HG02623 (cell line): ENCODE measurements at regions not wholly inside any gene's neighbourhood (a gene's known extent, or its start where the extent isn't known, plus 50 kb on each side); places are given as distances from the start of the nearest gene placed in this dataset.

Experiments used
- ATAC-seq: cut with Tn5 transposase; IDR thresholded peaks from one replicate; pipeline ENCODE4 v1.9.1; 2021; ENCODE audit warnings: moderate library complexity; ENCODE audit not compliant: unreplicated experiment

DNA sequence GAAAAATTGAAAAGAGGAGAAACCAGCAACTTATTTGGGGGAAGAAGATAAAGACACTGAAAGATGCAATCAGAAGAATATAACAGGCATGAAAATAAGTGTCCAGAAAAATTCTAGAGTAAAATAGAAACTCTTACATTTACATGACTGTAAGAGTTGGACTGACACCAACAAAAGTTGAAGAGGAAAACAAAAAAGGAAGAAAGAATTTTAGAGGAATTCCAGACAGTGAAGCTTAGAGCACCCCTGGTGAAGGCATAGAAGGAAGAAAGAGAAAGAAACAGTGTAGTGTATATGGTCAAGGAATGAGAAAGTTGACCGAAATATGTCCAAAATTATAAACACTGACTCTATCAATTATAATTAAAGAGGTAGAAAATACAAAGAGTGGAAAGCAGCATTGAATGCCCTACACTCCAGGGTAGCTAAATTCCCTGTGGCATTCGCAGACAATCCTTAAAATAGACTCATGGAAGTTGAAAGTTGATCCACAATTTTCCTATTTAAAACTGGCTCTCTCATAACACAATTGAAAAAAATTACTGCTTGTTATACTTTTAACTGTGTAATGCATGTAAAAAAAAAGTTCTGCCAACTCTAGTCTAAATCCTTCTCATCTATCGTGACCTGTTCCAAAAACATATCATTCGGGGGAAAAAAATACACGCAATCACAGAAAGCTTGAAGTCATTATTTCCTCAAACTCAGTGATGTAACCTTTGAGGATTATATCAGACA, 102.6 kb upstream of the ABI3BP start:
- no peak for ATAC-seq

DNA sequence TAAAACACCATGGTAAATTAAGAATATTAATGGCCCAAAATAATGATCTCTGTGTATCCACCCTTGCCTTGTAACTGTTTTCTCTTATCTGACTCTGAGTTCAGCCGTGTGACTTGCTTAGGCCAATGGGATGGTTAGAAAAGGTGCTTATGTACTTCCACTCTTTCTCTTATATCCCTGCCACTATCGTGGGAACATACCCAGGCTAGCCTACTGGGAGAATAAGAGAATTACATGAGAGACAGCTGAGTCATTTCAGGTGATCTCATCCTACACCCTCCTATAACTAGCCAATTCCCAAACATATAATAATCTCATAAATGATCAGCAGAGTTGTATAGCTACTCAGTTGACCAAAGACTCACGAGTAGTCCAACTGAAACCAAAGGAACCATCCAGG, 98.3 kb upstream of the ABI3BP start:
- no peak for ATAC-seq

- no peak for ATAC-seq
Measured at GRCh38 chr3:101085752-101086151, 92.5 kb upstream of the ABI3BP start.

GRCh38 chr3:101084404-101084803, 91.2 kb upstream of the ABI3BP start:
- no peak for ATAC-seq

- ATAC-seq = no peak
Measured at GRCh38 chr3:101081999-101082398, 88.8 kb upstream of the ABI3BP start.

DNA sequence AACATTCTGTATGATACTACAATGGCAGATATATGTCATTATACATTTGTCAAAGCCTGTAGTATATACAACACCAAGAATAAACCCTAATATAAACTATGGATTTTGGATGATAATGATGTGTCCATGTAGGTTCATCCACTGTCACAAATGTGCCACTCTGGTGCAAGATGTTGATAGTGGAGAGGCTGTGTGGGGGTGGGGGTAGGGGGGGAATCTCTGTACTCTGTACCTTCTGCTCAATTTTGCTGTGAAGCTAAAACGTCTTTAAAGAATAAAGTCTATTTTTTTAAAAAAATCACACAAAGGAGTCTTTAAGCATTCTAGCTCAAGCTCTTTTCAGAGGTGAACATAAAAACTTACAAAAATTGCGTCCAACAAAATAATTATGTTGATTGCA, 88.2 kb upstream of the ABI3BP start:
- ATAC-seq = no peak

DNA sequence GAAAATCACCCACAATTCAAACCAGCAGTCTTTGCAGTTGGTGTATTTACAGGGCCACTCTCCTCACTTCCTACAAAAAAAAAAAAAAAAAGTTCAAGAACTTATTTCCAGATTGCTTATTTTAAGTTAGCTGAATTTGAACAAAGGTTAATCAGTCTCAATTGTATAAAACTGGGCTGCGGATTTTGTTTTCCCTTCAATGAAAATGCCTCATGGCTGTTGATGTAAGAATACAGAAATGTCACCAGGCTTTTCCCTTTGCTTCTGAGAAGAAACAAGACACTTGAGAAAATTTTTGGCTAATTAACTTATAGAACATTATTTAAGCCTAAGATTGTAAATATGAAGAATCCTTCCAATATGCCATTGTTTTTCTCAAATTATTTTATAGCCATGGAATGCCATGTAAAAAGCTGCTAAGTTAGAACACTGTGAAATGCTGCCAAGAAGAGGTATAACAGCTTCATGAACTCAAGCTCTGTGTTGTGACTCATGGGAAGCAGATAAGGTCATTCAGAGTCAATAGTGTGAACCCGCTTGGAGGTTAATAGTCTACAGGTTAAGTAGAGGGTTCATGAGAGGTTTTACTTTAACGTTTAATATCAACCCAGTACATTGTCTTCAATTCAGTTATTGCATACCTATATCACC, 84.3 kb upstream of the ABI3BP start:
- ATAC-seq = no peak

DNA sequence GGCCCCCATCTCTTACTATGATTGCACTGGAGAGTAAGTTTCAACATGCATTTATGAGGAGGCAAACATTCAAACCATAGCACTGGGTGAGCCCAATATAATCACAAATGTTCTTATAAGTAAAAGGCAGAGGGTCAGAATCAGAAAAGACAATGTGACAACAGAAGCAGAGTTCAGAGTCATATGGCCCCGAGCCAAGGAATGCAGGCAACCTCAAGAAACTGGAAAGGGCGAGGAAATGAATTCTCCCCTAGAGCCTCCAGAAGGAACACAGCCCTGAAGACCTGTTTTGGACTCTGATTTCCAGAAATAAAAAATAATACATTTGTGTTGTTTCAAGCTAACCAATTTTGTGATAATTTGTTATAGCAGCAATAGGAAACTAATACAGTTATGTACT, 81.3 kb upstream of the ABI3BP start:
- no peak for ATAC-seq

DNA sequence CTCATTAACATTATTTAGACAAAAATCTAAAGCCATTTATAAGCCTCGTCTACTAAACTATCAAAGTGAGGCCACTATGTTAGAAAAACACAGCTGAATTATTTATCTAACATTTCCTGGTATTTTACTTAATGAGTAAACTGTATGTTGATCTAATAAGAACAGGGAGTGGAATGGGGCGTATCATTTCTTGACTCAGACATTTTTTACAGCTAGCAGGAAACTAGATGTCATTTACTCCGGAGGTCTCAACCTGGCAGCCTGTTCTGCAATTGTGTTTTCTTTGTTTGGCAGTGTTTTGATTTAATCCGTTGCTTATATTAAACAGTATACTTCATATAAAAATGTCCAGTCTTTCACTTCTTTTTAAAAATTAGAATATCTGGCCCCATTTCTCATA, 79.1 kb upstream of the ABI3BP start:
- no peak for ATAC-seq

- no peak for ATAC-seq
Measured at GRCh38 chr3:101070799-101071121, 77.5 kb upstream of the ABI3BP start.

DNA sequence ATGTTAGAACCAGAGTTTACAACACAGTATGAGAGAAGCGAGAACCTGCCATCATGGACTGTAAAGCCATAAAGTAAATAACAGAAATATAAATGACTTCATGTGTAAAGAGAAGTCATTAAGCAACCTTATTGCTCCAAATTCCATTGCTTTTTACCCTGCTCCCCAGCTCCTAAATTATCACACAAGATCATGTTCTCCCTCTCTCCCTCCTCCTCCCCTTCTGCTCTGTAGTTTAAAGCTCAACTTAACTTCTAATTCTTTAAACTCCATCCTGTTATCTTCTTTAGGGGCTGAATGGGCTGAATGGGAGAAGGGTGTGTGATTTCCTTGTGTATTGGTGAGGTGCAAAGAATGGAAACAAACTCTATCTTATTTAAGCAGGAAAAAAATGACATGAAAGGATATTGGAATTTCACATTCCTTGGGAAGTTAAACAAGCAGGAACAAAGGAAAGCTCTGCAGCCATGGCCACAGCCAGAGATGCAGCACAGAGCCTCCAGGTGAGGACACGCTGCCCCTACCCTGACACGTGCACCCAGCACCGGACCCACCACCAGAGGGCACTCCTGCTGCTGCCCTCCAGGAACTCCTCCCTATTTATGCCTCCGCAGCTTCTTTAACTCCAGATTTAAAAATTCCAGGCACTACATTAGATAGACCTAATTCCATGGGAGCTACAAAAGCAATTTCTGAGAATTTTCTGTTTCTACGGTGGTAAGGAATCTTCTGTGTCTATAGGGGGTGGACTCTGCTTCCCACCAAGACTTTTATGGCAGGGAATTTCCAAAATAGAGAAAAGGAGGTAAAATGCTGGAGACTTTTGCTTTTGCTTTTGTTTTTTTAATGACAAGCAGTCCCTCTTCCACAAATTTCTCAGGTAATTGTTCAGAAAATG, 76.9 kb upstream of the ABI3BP start:
- peak; percentile 78 for ATAC-seq

- no peak for ATAC-seq
Measured at GRCh38 chr3:101068876-101069606, 75.8 kb upstream of the ABI3BP start.

- ATAC-seq = no peak
Measured at GRCh38 chr3:101066711-101067129, 73.5 kb upstream of the ABI3BP start.

- no peak for ATAC-seq
Measured at GRCh38 chr3:101065962-101066361, 72.7 kb upstream of the ABI3BP start.

- no peak for ATAC-seq
Measured at GRCh38 chr3:101063401-101063800, 70.2 kb upstream of the ABI3BP start.

DNA sequence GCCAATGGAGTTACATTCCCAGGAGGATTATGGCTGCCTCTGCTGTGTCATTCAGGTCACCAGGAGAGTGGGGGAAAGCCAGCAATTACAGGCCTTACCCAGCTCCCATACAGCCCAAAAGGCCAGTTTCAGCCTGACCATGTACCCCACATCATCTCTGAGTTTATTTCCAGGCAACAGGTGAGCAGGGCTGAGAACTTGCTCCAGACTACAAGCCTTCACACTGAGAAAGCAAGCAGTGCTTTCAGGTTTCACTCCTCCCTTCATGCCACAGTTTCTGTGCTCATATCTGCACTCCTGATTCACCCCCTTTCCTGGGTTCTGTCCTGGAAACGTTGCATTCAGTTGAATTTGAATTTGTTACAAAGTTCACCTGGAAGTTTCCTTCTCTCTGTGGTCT, 68.1 kb upstream of the ABI3BP start:
- no peak for ATAC-seq

GRCh38 chr3:101050866-101051265, 57.6 kb upstream of the ABI3BP start:
- no peak for ATAC-seq

DNA sequence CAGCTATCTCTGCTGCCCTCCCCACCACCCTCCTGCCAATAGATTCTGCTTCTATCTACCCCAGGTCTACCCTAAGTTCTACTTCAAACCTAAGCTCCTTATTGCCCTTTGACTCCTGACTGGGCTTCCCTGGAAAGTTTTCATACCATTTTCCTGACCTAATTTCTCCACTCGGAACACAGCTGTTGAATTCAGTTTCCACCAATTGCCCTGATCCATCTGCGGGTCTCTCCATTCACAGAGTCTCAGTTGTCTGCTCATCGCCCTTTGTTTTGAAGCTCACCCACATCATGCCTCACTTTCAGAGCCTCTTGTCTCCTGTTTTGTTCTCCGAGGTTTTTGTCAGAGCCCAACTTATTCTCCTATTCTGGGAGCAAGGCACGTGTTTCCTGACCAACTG, 56.8 kb upstream of the ABI3BP start:
- no peak for ATAC-seq

- ATAC-seq = no peak
Measured at GRCh38 chr3:101049532-101049931, 56.3 kb upstream of the ABI3BP start.

DNA sequence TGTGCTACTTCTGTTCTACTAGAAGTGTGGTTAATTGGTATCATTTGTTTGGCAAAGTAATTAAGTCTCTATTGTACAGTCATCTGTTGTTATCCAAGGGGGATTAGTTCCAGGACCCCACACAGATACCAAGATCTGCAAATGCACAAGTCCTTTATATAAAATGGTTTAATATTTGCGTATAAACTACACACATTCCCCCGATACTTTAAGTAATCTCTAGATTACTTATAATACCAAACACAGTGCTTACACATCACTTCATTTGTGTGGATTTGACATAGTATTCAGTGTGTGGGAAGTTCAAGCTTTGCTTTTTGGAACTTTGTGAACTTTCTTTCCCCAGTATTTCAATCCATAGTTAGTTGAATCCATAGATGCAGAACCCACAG, 50.5 kb upstream of the ABI3BP start:
- no peak for ATAC-seq

DNA sequence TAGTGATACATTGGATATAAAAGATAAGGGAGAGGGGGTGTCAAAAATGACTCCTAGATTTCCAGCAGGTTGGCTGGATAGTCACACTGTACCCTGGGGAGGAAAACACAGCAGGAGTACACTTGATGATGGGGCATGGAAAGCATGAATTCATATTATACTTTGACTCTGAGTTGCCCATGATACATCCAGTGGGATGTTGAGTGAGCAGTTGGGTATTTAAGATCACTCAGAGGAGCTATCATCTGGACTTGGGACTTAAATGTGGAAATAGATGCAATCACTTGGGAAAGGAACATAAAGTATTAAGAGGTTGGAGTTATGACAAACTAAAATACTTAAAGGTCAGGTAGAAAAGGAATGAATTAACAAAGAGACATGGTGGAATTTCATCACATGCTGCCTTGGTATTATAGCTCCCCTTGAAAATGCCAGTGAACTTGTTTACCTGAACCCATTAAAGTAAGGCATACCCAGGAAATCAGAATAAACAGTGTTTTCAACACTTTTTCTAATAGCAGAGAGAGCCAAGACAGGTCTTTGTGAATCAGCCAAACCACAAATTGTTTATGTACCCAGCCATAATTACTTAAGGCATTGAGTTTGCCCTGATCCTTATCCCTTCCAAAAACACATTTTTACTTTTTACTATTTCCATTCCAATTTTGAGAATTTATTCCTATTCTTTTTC, 49.9 kb upstream of the ABI3BP start:
- ATAC-seq = no peak
